Liver (tissue), 8 donors: ENCODE measurements at regions not wholly inside any gene's neighbourhood (a gene's known extent, or its start where the extent isn't known, plus 50 kb on each side); places are given as distances from the start of the nearest gene placed in this dataset.
A peak's percentile ranks its signal among the peaks of the same experiment; 100 is the strongest.

ENCODE experiments used
- DNase-seq: peaks from one replicate; pipeline ENCODE4 v3.0.0-alpha.2; 2017; ENCODE audit warnings: low spot score
- H3K27ac ChIP-seq, 2 donors: one replicate each; pipeline ENCODE4 v1.7.0; 2013; ENCODE audit warnings: inconsistent platforms in 2 of 2, low read length in 2 of 2, control low read depth in 1 of 2, low read depth in 1 of 2, mild to moderate bottlenecking in 1 of 2
- H3K27me3 ChIP-seq, 4 donors: one replicate each; pipeline versions ENCODE4 v1.6.1 to v1.7.0; 2013; ENCODE audit warnings: low read length in 3 of 4, inconsistent platforms in 1 of 4, mild to moderate bottlenecking in 1 of 4, moderate library complexity in 1 of 4; ENCODE audit not compliant: control insufficient read depth in 4 of 4, insufficient read depth in 4 of 4
- H3K36me3 ChIP-seq, 4 donors: one replicate each; pipeline versions ENCODE4 v1.6.1 to v1.7.0; 2013; ENCODE audit warnings: low read length in 3 of 4, mild to moderate bottlenecking in 3 of 4, low read depth in 1 of 4, moderate library complexity in 1 of 4; ENCODE audit not compliant: control insufficient read depth in 4 of 4, insufficient read depth in 3 of 4
- H3K4me1 ChIP-seq, 4 donors: one replicate each; pipeline versions ENCODE4 v1.6.1 to v1.7.0; 2013; ENCODE audit warnings: low read length in 3 of 4, mild to moderate bottlenecking in 3 of 4, moderate library complexity in 1 of 4; ENCODE audit not compliant: control insufficient read depth in 4 of 4, insufficient read depth in 4 of 4
- H3K4me3 ChIP-seq, 3 donors: one replicate each; pipeline versions ENCODE4 v1.6.1 to v1.7.0; 2013; ENCODE audit warnings: low read length in 3 of 3, control low read depth in 1 of 3, low read depth in 1 of 3, mild to moderate bottlenecking in 1 of 3
- H3K9ac ChIP-seq, 2 donors: one replicate each; pipeline ENCODE4 v1.7.0; 2013; ENCODE audit warnings: low read length in 2 of 2, mild to moderate bottlenecking in 2 of 2, moderate library complexity in 2 of 2, control low read depth in 1 of 2, low read depth in 1 of 2
- H3K9me3 ChIP-seq, 4 donors: one replicate each; pipeline versions ENCODE4 v1.6.1 to v1.7.0; 2013; ENCODE audit warnings: low read length in 3 of 4; ENCODE audit not compliant: control insufficient read depth in 4 of 4
- ATF3 ChIP-seq: IDR thresholded peaks from 2 replicates; pipeline ENCODE4 v1.6.1; 2016; ENCODE audit warnings: antibody characterized with exemption
- EGR1 ChIP-seq, 2 donors: IDR thresholded peaks; 2 replicates each; pipeline ENCODE4 v1.6.1; 2016 to 2018; ENCODE audit warnings: antibody characterized with exemption in 2 of 2, low read depth in 2 of 2
- FOXA1 ChIP-seq: IDR thresholded peaks from 2 replicates; pipeline ENCODE4 v1.6.1; 2016; ENCODE audit warnings: antibody characterized with exemption
- FOXA2 ChIP-seq: IDR thresholded peaks from 2 replicates; pipeline ENCODE4 v1.6.1; 2016; ENCODE audit warnings: antibody characterized with exemption
- GABPA ChIP-seq, 2 donors: IDR thresholded peaks in 1 of 2; conservative IDR thresholded peaks in 1 of 2; 2 replicates each; pipeline ENCODE4 v1.6.1; 2016; ENCODE audit warnings: antibody characterized with exemption in 2 of 2, mild to moderate bottlenecking in 1 of 2, moderate library complexity in 1 of 2
- HNF4A ChIP-seq, 2 donors: conservative IDR thresholded peaks; 2 replicates each; pipeline ENCODE4 v1.6.1; 2016; ENCODE audit warnings: antibody characterized with exemption in 2 of 2, mild to moderate bottlenecking in 2 of 2
- JUND ChIP-seq, 2 donors: IDR thresholded peaks; 2 replicates each; pipeline ENCODE4 v1.6.1; 2016; ENCODE audit warnings: antibody characterized with exemption in 2 of 2
- MAX ChIP-seq: IDR thresholded peaks from 2 replicates; pipeline ENCODE4 v1.6.1; 2016; ENCODE audit warnings: antibody characterized with exemption
- NR2F2 ChIP-seq: IDR thresholded peaks from 2 replicates; pipeline ENCODE4 v1.6.1; 2016; ENCODE audit warnings: antibody characterized with exemption
- RAD21 ChIP-seq, 2 donors: IDR thresholded peaks; 2 replicates each; pipeline ENCODE4 v1.6.1; 2016; ENCODE audit warnings: antibody characterized with exemption in 2 of 2, mild to moderate bottlenecking in 2 of 2
- REST ChIP-seq: IDR thresholded peaks from 2 replicates; pipeline ENCODE4 v1.6.1; 2016; ENCODE audit warnings: antibody characterized with exemption, mild to moderate bottlenecking
- RXRA ChIP-seq, 2 donors: IDR thresholded peaks; 2 replicates each; pipeline ENCODE4 v1.6.1; 2017 to 2018; ENCODE audit warnings: antibody characterized with exemption in 2 of 2, mild to moderate bottlenecking in 1 of 2
- SP1 ChIP-seq: IDR thresholded peaks from 2 replicates; pipeline ENCODE4 v1.6.1; 2018; ENCODE audit warnings: antibody characterized with exemption, mild to moderate bottlenecking
- TAF1 ChIP-seq: conservative IDR thresholded peaks from 2 replicates; pipeline ENCODE4 v1.6.1; 2016; ENCODE audit warnings: antibody characterized with exemption, mild to moderate bottlenecking
- YY1 ChIP-seq: IDR thresholded peaks from 2 replicates; pipeline ENCODE4 v1.6.1; 2016; ENCODE audit warnings: antibody characterized with exemption, mild to moderate bottlenecking
- ZBTB33 ChIP-seq: IDR thresholded peaks from 2 replicates; pipeline ENCODE4 v1.6.1; 2016; ENCODE audit warnings: antibody characterized with exemption
- WGBS: extraction: QIAGEN DNeasy Blood & Tissue Kit; methylation state at CpG from one replicate; pipeline ENCODE4 v1.1.7; 2013; 5-methylcytosine and 5-hydroxymethylcytosine counted together
- TF ChIP-seq, protein P1 (sequence below): fragments of 150-350 bp; IDR thresholded peaks from 2 replicates; pipeline ENCODE4 v1.5.1; 2017; ENCODE audit warnings: improper control_type of control experiment, low read depth, low read length; ENCODE audit not compliant: missing input control
- donor health status: healthy.
- donor health status: healthy.
- donor health status: healthy.
- donor health status: healthy.
- donor health status: healthy.

GRCh38 chr14:25111061-25111601 lies 61.2 kb upstream of the STXBP6 start:
- WGBS = 60% methylated on average over 2 of the region's 2 CpGs
- peaks cover 0 to 5% (median 0%) of the 10 kb centered on the region in 4 donors for H3K27me3 ChIP-seq
- H3K4me1 ChIP-seq = no peaks in the 10 kb centered on the region
- H3K9me3 ChIP-seq = no peaks in the 10 kb centered on the region
- no peak overlapping the region for H3K9ac ChIP-seq
- peak; percentile 13 for TF ChIP-seq SP1
- no peak for TF ChIP-seq EGR1 (IDR thresholded peaks at IDR 0.05; ENCODE audit: low read depth in 2 of 2)
- no peak for TF ChIP-seq RAD21 (IDR thresholded peaks at IDR 0.05)
- TF ChIP-seq FOXA1 = no peak
- TF ChIP-seq JUND (IDR thresholded peaks at IDR 0.05) = peak in 1 of 2 donors; percentile 18
- no peak for TF ChIP-seq ATF3
- no peak overlapping the region for H3K4me3 ChIP-seq
- no peaks in the 10 kb centered on the region for H3K36me3 ChIP-seq
- DNase-seq = no peak
- H3K27ac ChIP-seq = no peak overlapping the region

DNA sequence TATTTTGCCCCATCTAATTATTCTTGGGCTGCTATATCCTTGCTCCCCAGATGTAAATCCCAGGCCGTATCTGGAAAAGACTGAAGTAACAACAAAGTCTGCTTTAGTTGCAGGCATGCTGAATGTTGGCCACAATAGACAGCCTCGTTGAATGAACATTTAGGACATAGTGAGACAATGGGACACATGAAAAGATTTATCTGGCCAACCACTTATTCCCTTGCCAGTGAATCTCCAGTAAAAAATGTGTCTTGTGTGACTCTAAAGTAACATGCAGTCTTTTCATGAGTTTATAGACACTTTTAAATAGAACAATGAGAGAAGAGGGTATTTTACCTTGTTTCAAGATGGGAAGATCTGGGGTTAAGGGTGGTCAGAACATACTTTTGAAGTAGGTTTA lies 60.2 kb upstream of the STXBP6 start:
- Histone ChIP-seq H3K4me3 (no peak overlapping the region), H3K9me3 (no peaks in the 10 kb centered on the region), H3K9ac (no peak overlapping the region), H3K27me3 (peaks cover 0 to 5% (median 0%) of the 10 kb centered on the region in 4 donors), H3K27ac (no peak overlapping the region), H3K4me1 (no peaks in the 10 kb centered on the region), H3K36me3 (no peaks in the 10 kb centered on the region)
- WGBS = 74% methylated on average over 2 of the region's 2 CpGs
- DNase-seq = no peak
- TF ChIP-seq SP1 = no peak
- no peak for TF ChIP-seq HNF4A (conservative IDR thresholded peaks at IDR 0.05)
- TF ChIP-seq EGR1 (IDR thresholded peaks at IDR 0.05; ENCODE audit: low read depth in 2 of 2) = no peak
- no peak for TF ChIP-seq RAD21 (IDR thresholded peaks at IDR 0.05)
- no peak for TF ChIP-seq TAF1
- TF ChIP-seq FOXA2 = no peak
- no peak for TF ChIP-seq NR2F2
- TF ChIP-seq ZBTB33 = no peak
- TF ChIP-seq GABPA (IDR thresholded peaks at IDR 0.05 in 1 of 2, conservative IDR thresholded peaks at IDR 0.05 in 1 of 2) = no peak

- Histone ChIP-seq H3K9me3 (no peaks in the 10 kb centered on the region), H3K36me3 (no peaks in the 10 kb centered on the region), H3K27me3 (peaks cover 0 to 5% (median 0%) of the 10 kb centered on the region in 4 donors), H3K9ac (no peak overlapping the region), H3K4me3 (no peak overlapping the region), H3K27ac (no peak overlapping the region), H3K4me1 (no peaks in the 10 kb centered on the region)
- no peak for DNase-seq
- 52% methylated on average over 2 of the region's 2 CpGs for WGBS
- no peak for TF ChIP-seq REST
- no peak for TF ChIP-seq YY1
- TF ChIP-seq SP1 = no peak
- no peak for TF ChIP-seq FOXA1
- no peak for TF ChIP-seq RAD21 (IDR thresholded peaks at IDR 0.05)
- no peak for TF ChIP-seq RXRA (IDR thresholded peaks at IDR 0.05)
- no peak for TF ChIP-seq EGR1 (IDR thresholded peaks at IDR 0.05; ENCODE audit: low read depth in 2 of 2)
- no peak for TF ChIP-seq NR2F2
- no peak for TF ChIP-seq HNF4A (conservative IDR thresholded peaks at IDR 0.05)
- TF ChIP-seq, protein P1, sequence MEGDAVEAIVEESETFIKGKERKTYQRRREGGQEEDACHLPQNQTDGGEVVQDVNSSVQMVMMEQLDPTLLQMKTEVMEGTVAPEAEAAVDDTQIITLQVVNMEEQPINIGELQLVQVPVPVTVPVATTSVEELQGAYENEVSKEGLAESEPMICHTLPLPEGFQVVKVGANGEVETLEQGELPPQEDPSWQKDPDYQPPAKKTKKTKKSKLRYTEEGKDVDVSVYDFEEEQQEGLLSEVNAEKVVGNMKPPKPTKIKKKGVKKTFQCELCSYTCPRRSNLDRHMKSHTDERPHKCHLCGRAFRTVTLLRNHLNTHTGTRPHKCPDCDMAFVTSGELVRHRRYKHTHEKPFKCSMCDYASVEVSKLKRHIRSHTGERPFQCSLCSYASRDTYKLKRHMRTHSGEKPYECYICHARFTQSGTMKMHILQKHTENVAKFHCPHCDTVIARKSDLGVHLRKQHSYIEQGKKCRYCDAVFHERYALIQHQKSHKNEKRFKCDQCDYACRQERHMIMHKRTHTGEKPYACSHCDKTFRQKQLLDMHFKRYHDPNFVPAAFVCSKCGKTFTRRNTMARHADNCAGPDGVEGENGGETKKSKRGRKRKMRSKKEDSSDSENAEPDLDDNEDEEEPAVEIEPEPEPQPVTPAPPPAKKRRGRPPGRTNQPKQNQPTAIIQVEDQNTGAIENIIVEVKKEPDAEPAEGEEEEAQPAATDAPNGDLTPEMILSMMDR = no peak
- TF ChIP-seq ATF3 = no peak
- TF ChIP-seq ZBTB33 = no peak
- no peak for TF ChIP-seq JUND (IDR thresholded peaks at IDR 0.05)
- no peak for TF ChIP-seq FOXA2
- TF ChIP-seq MAX = no peak
Measured at GRCh38 chr14:25108959-25109358, 59.0 kb upstream of the STXBP6 start.
